HEK293 (cell line): ENCODE measurements at regions not wholly inside any gene's neighbourhood (a gene's known extent, or its start where the extent isn't known, plus 50 kb on each side); places are given as distances from the start of the nearest gene placed in this dataset.

Experiments used
- CTCF ChIP-seq: fragments of 450-650 bp; formaldehyde crosslinking; IDR thresholded peaks from 2 replicates; pipeline ENCODE4 v1.5.1; 2016; ENCODE audit warnings: missing biosample characterization, missing genetic modification characterization
- PBX3 ChIP-seq: sonication (generic); formaldehyde crosslinking; IDR thresholded peaks from 2 replicates; pipeline ENCODE4 v1.8.1; 2022; ENCODE audit warnings: mild to moderate bottlenecking, moderate library complexity, missing genetic modification reagents
- YY2 ChIP-seq: fragments of 450-650 bp; formaldehyde crosslinking; IDR thresholded peaks from 2 replicates; pipeline ENCODE4 v1.5.1; 2016; ENCODE audit warnings: missing biosample characterization, missing genetic modification characterization
- ZNF350 ChIP-seq: fragments of 450-650 bp; formaldehyde crosslinking; IDR thresholded peaks from 2 replicates; pipeline ENCODE4 v1.5.0; 2017; ENCODE audit warnings: missing biosample characterization, mild to moderate bottlenecking, missing genetic modification characterization
- ZNF544 ChIP-seq: fragments of 450-650 bp; formaldehyde crosslinking; IDR thresholded peaks from 2 replicates; pipeline ENCODE4 v1.5.0; 2017; ENCODE audit warnings: missing biosample characterization, missing genetic modification characterization
- ZNF600 ChIP-seq: fragments of 450-650 bp; formaldehyde crosslinking; IDR thresholded peaks from 2 replicates; pipeline ENCODE4 v1.5.1; 2016; ENCODE audit warnings: missing biosample characterization, missing genetic modification characterization

DNA sequence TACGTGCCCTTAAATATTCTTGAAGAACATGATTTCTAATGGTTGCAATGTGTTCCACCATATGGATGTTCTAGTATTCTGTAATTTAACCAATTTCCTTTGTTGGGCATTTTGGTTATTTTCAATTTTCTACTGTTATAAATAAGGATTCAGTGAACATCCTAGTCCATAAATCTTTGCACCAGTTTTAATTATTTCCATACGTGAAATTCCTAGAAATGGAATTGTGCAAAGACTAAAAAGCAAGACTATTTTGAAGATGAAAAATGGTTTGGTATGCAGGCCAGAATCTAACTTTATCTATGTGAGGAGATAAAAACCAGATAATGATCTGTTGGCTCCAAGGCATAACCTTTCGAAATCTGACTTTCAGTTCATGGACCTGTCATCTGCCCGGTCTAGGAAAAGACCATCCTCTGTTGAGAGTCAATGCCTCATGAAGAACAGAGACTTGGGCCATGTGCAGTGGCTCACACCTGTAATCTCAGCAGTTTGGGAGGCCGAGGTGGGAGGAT is 633.2 kb upstream of the NRP1 start:
- TF ChIP-seq CTCF (tag by site-specific recombination), result no peak
- TF ChIP-seq PBX3 (CRISPR knock-in tag), result no peak
- TF ChIP-seq YY2 (tag by site-specific recombination), result no peak
- TF ChIP-seq ZNF600 (tag by site-specific recombination), result no peak
- no peak for TF ChIP-seq ZNF350 (tag by site-specific recombination)
- TF ChIP-seq ZNF544 (tag by site-specific recombination), result no peak
